SU-DHL-6 (cell line): ENCODE measurements at regions not wholly inside any gene's neighbourhood (a gene's known extent, or its start where the extent isn't known, plus 50 kb on each side); places are given as distances from the start of the nearest gene placed in this dataset.

Experiments
- H2AFZ ChIP-seq: fragments of 200-600 bp; sonication (generic); 2 replicates; pipeline ENCODE4 v1.6.1; 2014; ENCODE audit warnings: low read depth, mild to moderate bottlenecking, moderate library complexity, mixed read lengths, antibody characterized with exemption, low read length; ENCODE audit not compliant: severe bottlenecking
- H3F3A ChIP-seq: fragments of 200-600 bp; shearing (Covaris generic); 2 replicates; pipeline ENCODE4 v1.6.0; 2016; ENCODE audit warnings: antibody characterized with exemption, mild to moderate bottlenecking; ENCODE audit not compliant: insufficient read depth
- H3K27ac ChIP-seq: fragments of 200-600 bp; sonication (generic); 2 replicates; pipeline ENCODE4 v1.5.1; 2016; ENCODE audit warnings: low read depth, mild to moderate bottlenecking, low read length, moderate library complexity, mixed read lengths
- H3K27me3 ChIP-seq: fragments of 200-600 bp; sonication (generic), shearing (Covaris generic); 2 replicates; pipeline ENCODE4 v1.6.0; 2014; ENCODE audit warnings: mild to moderate bottlenecking, low read length
- H3K36me3 ChIP-seq: fragments of 200-600 bp; sonication (generic); 2 replicates; pipeline ENCODE4 v1.6.1; 2014; ENCODE audit warnings: mild to moderate bottlenecking, low read length, mixed read lengths
- H3K4me2 ChIP-seq: fragments of 300-600, 200-600 bp; shearing (Covaris generic), sonication (generic); 2 replicates; pipeline ENCODE4 v1.6.0; 2014; ENCODE audit warnings: low read length, low read depth, mild to moderate bottlenecking; ENCODE audit not compliant: poor library complexity, severe bottlenecking
- H3K4me3 ChIP-seq: fragments of 200-600 bp; sonication (generic); 2 replicates; pipeline ENCODE4 v1.5.1; 2014; ENCODE audit warnings: antibody characterized with exemption, low read length, mild to moderate bottlenecking, mixed read lengths; ENCODE audit not compliant: insufficient read depth, poor library complexity, severe bottlenecking
- H3K79me2 ChIP-seq: fragments of 200-600 bp; sonication (generic); 2 replicates; pipeline ENCODE4 v1.6.1; 2014; ENCODE audit warnings: mild to moderate bottlenecking, low read length, moderate library complexity; ENCODE audit not compliant: insufficient read depth
- H3K9ac ChIP-seq: fragments of 200-600 bp; sonication (generic); 2 replicates; pipeline ENCODE4 v1.7.0; 2014; ENCODE audit warnings: mild to moderate bottlenecking, low read length
- H3K9me2 ChIP-seq: fragments of 200-600 bp; sonication (generic); replicated peaks from 2 replicates; pipeline ENCODE4 v1.6.1; 2014; ENCODE audit warnings: low read length; ENCODE audit not compliant: insufficient read depth
- H3K9me3 ChIP-seq: fragments of 200-600 bp; sonication (generic); 2 replicates; pipeline ENCODE4 v1.6.1; 2014; ENCODE audit warnings: low read length, mixed read lengths; ENCODE audit not compliant: insufficient read depth
- H4K20me1 ChIP-seq: fragments of 200-600 bp; sonication (generic); 2 replicates; pipeline ENCODE4 v1.6.1; 2014; ENCODE audit warnings: low read depth, mild to moderate bottlenecking, antibody characterized with exemption, low read length, moderate library complexity, mixed read lengths
- EZH2phosphoT487 ChIP-seq: fragments of 200-600 bp; sonication (generic), shearing (Covaris generic); conservative IDR thresholded peaks from 2 replicates; pipeline ENCODE4 v1.6.1; 2018; ENCODE audit warnings: mild to moderate bottlenecking, antibody characterized with exemption, low read length, moderate library complexity, mixed read lengths
- TF ChIP-seq, protein P1 (sequence below): fragments of 200-600 bp; sonication (generic); IDR thresholded peaks from one replicate; pipeline ENCODE4 v1.5.1; 2017; ENCODE audit warnings: antibody characterized with exemption, mild to moderate bottlenecking, low read length, moderate library complexity; ENCODE audit not compliant: insufficient read depth, poor library complexity, severe bottlenecking

DNA sequence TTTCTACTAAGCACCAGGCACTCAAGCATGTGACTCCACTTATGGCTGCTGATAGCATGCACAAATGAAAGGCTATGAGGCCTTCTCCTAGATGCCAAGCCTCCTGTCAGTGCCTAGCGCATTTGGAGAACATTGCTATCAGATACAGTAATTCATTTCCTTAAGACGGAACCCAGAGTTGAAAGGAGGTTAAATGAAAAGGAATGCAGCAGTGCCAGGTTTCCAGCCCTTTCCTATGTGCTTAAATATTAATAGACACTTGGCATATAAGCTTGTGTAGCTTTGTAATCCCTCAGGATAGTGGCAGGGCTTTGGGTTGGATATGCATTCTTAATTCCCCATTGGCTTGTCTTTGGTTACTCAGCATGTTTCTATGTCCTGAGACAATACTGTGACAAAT is 140.1 kb upstream of the FRY start:
- H3K4me3 ChIP-seq = no peak overlapping the region
- H3K36me3 ChIP-seq = no peaks in the 10 kb centered on the region
- no peaks in the 10 kb centered on the region for H3K79me2 ChIP-seq
- H3K9me3 ChIP-seq = no peaks in the 10 kb centered on the region
- no peak overlapping the region for H3K27ac ChIP-seq
- no peaks in the 10 kb centered on the region for H3K9me2 ChIP-seq
- H3K4me2 ChIP-seq = no peak overlapping the region
- TF ChIP-seq, protein P1, sequence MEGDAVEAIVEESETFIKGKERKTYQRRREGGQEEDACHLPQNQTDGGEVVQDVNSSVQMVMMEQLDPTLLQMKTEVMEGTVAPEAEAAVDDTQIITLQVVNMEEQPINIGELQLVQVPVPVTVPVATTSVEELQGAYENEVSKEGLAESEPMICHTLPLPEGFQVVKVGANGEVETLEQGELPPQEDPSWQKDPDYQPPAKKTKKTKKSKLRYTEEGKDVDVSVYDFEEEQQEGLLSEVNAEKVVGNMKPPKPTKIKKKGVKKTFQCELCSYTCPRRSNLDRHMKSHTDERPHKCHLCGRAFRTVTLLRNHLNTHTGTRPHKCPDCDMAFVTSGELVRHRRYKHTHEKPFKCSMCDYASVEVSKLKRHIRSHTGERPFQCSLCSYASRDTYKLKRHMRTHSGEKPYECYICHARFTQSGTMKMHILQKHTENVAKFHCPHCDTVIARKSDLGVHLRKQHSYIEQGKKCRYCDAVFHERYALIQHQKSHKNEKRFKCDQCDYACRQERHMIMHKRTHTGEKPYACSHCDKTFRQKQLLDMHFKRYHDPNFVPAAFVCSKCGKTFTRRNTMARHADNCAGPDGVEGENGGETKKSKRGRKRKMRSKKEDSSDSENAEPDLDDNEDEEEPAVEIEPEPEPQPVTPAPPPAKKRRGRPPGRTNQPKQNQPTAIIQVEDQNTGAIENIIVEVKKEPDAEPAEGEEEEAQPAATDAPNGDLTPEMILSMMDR = no peak
- TF ChIP-seq EZH2phosphoT487 = no peak
- no peak overlapping the region for H3K9ac ChIP-seq
- no peaks in the 10 kb centered on the region for H3F3A ChIP-seq
- H2AFZ ChIP-seq = no peak overlapping the region
- no peaks in the 10 kb centered on the region for H3K27me3 ChIP-seq
- H4K20me1 ChIP-seq = no peaks in the 10 kb centered on the region

DNA sequence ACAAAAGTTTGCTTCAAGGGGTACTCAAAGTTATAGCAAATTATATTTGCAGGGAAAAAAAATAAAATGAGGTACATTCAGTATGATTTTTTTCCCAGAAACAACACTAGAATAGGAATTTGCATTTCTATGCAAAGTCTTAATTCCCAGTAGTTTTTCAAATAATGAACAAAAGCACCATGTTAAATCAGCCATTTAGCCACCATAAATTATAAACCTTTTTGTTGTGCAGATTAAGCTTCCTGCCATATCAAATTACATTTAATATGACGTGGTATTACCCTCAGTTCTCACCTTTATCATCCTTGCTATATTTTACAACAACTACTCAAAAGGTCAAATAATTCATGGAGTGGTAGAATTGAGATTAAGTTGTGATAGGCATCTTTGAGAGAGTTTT is 136.6 kb upstream of the FRY start:
- no peak for TF ChIP-seq EZH2phosphoT487
- TF ChIP-seq, protein P1 = no peak
- no peak overlapping the region for H2AFZ ChIP-seq
- H3F3A ChIP-seq = no peaks in the 10 kb centered on the region
- no peaks in the 10 kb centered on the region for H3K79me2 ChIP-seq
- no peaks in the 10 kb centered on the region for H3K27me3 ChIP-seq
- H3K9me2 ChIP-seq = no peaks in the 10 kb centered on the region
- H3K4me3 ChIP-seq = no peak overlapping the region
- no peak overlapping the region for H3K9ac ChIP-seq
- no peaks in the 10 kb centered on the region for H3K36me3 ChIP-seq
- no peaks in the 10 kb centered on the region for H3K9me3 ChIP-seq
- H3K4me2 ChIP-seq = no peak overlapping the region
- no peak overlapping the region for H3K27ac ChIP-seq
- H4K20me1 ChIP-seq = no peaks in the 10 kb centered on the region

DNA sequence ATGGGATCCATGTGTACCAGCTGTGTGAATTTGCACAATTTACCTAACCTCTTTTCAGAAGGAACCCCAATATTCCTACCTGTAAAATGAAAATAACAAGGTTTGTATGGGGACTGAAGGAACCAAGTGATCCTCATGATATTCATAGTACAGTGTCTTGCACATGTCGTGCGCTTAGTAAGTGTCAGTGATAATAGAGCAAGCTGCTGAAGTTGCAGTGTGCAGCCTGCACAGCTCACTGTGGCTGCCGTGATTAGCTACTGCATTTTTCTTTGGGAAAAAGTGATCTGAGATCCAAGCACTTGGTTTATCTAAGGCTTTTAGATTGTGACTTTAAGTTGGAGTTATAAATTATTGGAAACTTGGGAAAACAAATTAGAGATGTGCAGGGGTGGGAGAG is 135.9 kb upstream of the FRY start:
- no peak overlapping the region for H3K4me3 ChIP-seq
- no peak for TF ChIP-seq EZH2phosphoT487
- H3K9me2 ChIP-seq = no peaks in the 10 kb centered on the region
- no peak overlapping the region for H3K4me2 ChIP-seq
- H3K79me2 ChIP-seq = no peaks in the 10 kb centered on the region
- no peaks in the 10 kb centered on the region for H3K36me3 ChIP-seq
- H3K27me3 ChIP-seq = no peaks in the 10 kb centered on the region
- H3K9me3 ChIP-seq = no peaks in the 10 kb centered on the region
- no peak overlapping the region for H3K27ac ChIP-seq
- no peak overlapping the region for H2AFZ ChIP-seq
- no peaks in the 10 kb centered on the region for H3F3A ChIP-seq
- H4K20me1 ChIP-seq = no peaks in the 10 kb centered on the region
- H3K9ac ChIP-seq = no peak overlapping the region

DNA sequence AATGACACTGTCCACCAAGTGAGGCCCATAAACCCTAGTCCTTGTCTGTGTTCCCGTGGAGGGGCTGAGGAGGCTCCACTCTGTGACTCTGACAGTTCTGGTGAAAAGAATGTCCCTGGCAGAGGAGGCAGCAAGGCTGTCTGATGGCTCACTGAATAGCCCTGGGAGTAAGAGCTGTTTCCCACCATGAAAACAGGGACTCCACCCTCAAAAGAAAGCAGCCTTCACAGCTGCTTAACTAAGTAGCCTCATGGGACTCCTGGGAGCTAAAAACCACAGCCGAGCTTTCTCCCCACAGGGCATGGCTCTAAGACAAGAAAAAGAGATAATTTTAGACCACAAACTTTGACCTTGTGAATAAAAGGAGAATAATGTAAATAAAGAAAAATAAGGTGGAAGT is 135.1 kb upstream of the FRY start:
- no peaks in the 10 kb centered on the region for H3K36me3 ChIP-seq
- H3K9me3 ChIP-seq = no peaks in the 10 kb centered on the region
- H3K4me3 ChIP-seq = no peak overlapping the region
- no peaks in the 10 kb centered on the region for H3K27me3 ChIP-seq
- no peaks in the 10 kb centered on the region for H4K20me1 ChIP-seq
- TF ChIP-seq, protein P1 = no peak
- TF ChIP-seq EZH2phosphoT487 = no peak
- H3K4me2 ChIP-seq = no peak overlapping the region
- H3K79me2 ChIP-seq = no peaks in the 10 kb centered on the region
- H3F3A ChIP-seq = no peaks in the 10 kb centered on the region
- H3K27ac ChIP-seq = no peak overlapping the region
- no peak overlapping the region for H3K9ac ChIP-seq
- no peak overlapping the region for H2AFZ ChIP-seq
- H3K9me2 ChIP-seq = no peaks in the 10 kb centered on the region
